Breast epithelium (tissue), 3 donors: ENCODE measurements at regions not wholly inside any gene's neighbourhood (a gene's known extent, or its start where the extent isn't known, plus 50 kb on each side); places are given as distances from the start of the nearest gene placed in this dataset.

ENCODE experiments used
- POLR2A ChIP-seq: fragments of 450-650 bp; IDR thresholded peaks from one replicate; pipeline ENCODE4 v1.6.1; 2016; ENCODE audit warnings: antibody characterized with exemption, mild to moderate bottlenecking, moderate library complexity
- TF ChIP-seq, protein P1 (sequence below), 3 donors: fragments of 450-650 bp; IDR thresholded peaks; one replicate each; pipeline ENCODE4 v1.5.1; 2016 to 2017; ENCODE audit warnings: antibody characterized with exemption in 3 of 3, mild to moderate bottlenecking in 3 of 3, moderate library complexity in 3 of 3

DNA sequence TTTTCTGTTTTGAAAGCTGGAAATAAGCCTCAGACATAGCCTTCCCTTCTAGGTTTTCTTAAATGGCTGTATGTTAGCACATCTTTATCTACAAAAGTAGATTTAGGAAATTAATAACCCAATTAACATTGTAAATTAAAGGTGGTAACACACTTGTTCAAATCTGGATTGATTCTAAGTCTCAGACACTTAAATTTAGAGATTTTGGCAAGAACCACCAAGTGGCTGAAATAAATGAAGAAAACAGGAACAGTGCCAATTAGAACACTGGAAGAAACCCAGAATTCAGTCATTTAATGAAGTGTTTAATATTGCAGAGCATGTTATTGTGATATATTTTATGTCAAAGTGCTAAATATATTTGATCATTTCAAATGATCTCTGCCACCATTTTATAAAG is 628.2 kb downstream of the USP25 start:
- TF ChIP-seq, protein P1, sequence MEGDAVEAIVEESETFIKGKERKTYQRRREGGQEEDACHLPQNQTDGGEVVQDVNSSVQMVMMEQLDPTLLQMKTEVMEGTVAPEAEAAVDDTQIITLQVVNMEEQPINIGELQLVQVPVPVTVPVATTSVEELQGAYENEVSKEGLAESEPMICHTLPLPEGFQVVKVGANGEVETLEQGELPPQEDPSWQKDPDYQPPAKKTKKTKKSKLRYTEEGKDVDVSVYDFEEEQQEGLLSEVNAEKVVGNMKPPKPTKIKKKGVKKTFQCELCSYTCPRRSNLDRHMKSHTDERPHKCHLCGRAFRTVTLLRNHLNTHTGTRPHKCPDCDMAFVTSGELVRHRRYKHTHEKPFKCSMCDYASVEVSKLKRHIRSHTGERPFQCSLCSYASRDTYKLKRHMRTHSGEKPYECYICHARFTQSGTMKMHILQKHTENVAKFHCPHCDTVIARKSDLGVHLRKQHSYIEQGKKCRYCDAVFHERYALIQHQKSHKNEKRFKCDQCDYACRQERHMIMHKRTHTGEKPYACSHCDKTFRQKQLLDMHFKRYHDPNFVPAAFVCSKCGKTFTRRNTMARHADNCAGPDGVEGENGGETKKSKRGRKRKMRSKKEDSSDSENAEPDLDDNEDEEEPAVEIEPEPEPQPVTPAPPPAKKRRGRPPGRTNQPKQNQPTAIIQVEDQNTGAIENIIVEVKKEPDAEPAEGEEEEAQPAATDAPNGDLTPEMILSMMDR (IDR thresholded peaks at IDR 0.05): no peak
- no peak for TF ChIP-seq POLR2A
